ENCODE measurements at regions not wholly inside any gene's neighbourhood (a gene's known extent, or its start where the extent isn't known, plus 50 kb on each side); places are given as distances from the start of the nearest gene placed in this dataset.

GRCh38 chr2:163419000-163419830 lies 316.6 kb downstream of the FIGN start:
- TF ChIP-seq EZH2phosphoT487 (IDR thresholded peaks at IDR 0.05; ENCODE audit: borderline replicate concordance, low read length), result no peak
- no peak for TF ChIP-seq EZH2 (IDR thresholded peaks at IDR 0.05; ENCODE audit: low read length, unreplicated experiment)
- TF ChIP-seq CTCF (conservative IDR thresholded peaks at IDR 0.05; ENCODE audit: low read depth, low read length), result no peak
- Histone ChIP-seq H3K9me3 (ENCODE audit: low read length) (no peaks in the 10 kb centered on the region), H3K36me3 (ENCODE audit: low read depth, low read length) (no peaks in the 10 kb centered on the region), H3K4me1 (ENCODE audit: insufficient read depth, low read length) (no peaks in the 10 kb centered on the region), H3K79me2 (ENCODE audit: low read length) (no peaks in the 10 kb centered on the region), H3K4me2 (ENCODE audit: low read length) (no peak overlapping the region), H3K27ac (ENCODE audit: low read length) (no peak overlapping the region), H3K27me3 (ENCODE audit: low read length) (peaks cover 32% of the 10 kb centered on the region; the same call in 1 of the 2 replicates), H2AFZ (ENCODE audit: low read length) (no peak overlapping the region), H3K9me2 (replicated peaks; ENCODE audit: low read length) (no peaks in the 10 kb centered on the region), H3F3A (ENCODE audit: low read length, unreplicated experiment) (no peaks in the 10 kb centered on the region), H3K4me3 (ENCODE audit: low read length) (no peak overlapping the region), H4K20me1 (ENCODE audit: low read length) (no peaks in the 10 kb centered on the region), H3K9ac (ENCODE audit: low read length) (no peak overlapping the region)
- no TSS peak for BruUV-seq (replicated peaks)
- DNase-seq (no peak), ATAC-seq (no peak)
- intact Hi-C loops (cut with micrococcal nuclease), result no loop called here
- POLR2A ChIA-PET (ENCODE audit: unreplicated experiment), result no interaction called here
- CTCF ChIA-PET, result no interaction called here

GRCh38 chr2:163417596-163418337 lies 318.0 kb downstream of the FIGN start:
- no TSS peak for BruUV-seq (replicated peaks)
- H3K9ac ChIP-seq (ENCODE audit: low read length), result no peak overlapping the region
- peaks cover 44% of the 10 kb centered on the region; the same call in 1 of the 2 replicates for H3K27me3 ChIP-seq (ENCODE audit: low read length)
- no peak for DNase-seq
- no peak overlapping the region for H2AFZ ChIP-seq (ENCODE audit: low read length)
- no peak overlapping the region for H3K27ac ChIP-seq (ENCODE audit: low read length)
- H4K20me1 ChIP-seq (ENCODE audit: low read length), result no peaks in the 10 kb centered on the region
- ChIA-PET CTCF (no interaction called here), POLR2A (ENCODE audit: unreplicated experiment) (no interaction called here)
- no peaks in the 10 kb centered on the region for H3K36me3 ChIP-seq (ENCODE audit: low read depth, low read length)
- TF ChIP-seq CTCF (conservative IDR thresholded peaks at IDR 0.05; ENCODE audit: low read depth, low read length), result no peak
- TF ChIP-seq EZH2 (IDR thresholded peaks at IDR 0.05; ENCODE audit: low read length, unreplicated experiment), result no peak
- no peak for TF ChIP-seq EZH2phosphoT487 (IDR thresholded peaks at IDR 0.05; ENCODE audit: borderline replicate concordance, low read length)
- H3K4me1 ChIP-seq (ENCODE audit: insufficient read depth, low read length), result no peaks in the 10 kb centered on the region
- ATAC-seq, result no peak
- no peaks in the 10 kb centered on the region for H3K79me2 ChIP-seq (ENCODE audit: low read length)
- H3K4me2 ChIP-seq (ENCODE audit: low read length), result no peak overlapping the region
- H3F3A ChIP-seq (ENCODE audit: low read length, unreplicated experiment), result no peaks in the 10 kb centered on the region
- no peak overlapping the region for H3K4me3 ChIP-seq (ENCODE audit: low read length)
- intact Hi-C loops (cut with micrococcal nuclease), result no loop called here
- H3K9me2 ChIP-seq (replicated peaks; ENCODE audit: low read length), result no peaks in the 10 kb centered on the region
- H3K9me3 ChIP-seq (ENCODE audit: low read length), result no peaks in the 10 kb centered on the region

GRCh38 chr2:163414121-163414520 lies 321.7 kb downstream of the FIGN start:
- no peak for TF ChIP-seq EZH2phosphoT487 (IDR thresholded peaks at IDR 0.05; ENCODE audit: borderline replicate concordance, low read length)
- no peak for TF ChIP-seq EZH2 (IDR thresholded peaks at IDR 0.05; ENCODE audit: low read length, unreplicated experiment)
- TF ChIP-seq CTCF (conservative IDR thresholded peaks at IDR 0.05; ENCODE audit: low read depth, low read length), result no peak

More at GRCh38 chr2:163414121-163414520, 321.7 kb downstream of the FIGN start:
- BruUV-seq (replicated peaks), result no TSS peak
- no peak for ATAC-seq
- POLR2A ChIA-PET (ENCODE audit: unreplicated experiment), result no interaction called here
- Histone ChIP-seq H3K27me3 (ENCODE audit: low read length) (peaks cover 34% of the 10 kb centered on the region; the same call in 1 of the 2 replicates), H3K4me3 (ENCODE audit: low read length) (no peak overlapping the region), H3K9me3 (ENCODE audit: low read length) (no peaks in the 10 kb centered on the region), H3K4me2 (ENCODE audit: low read length) (no peak overlapping the region), H3K4me1 (ENCODE audit: insufficient read depth, low read length) (no peaks in the 10 kb centered on the region), H3K27ac (ENCODE audit: low read length) (no peak overlapping the region), H3K36me3 (ENCODE audit: low read depth, low read length) (no peaks in the 10 kb centered on the region), H3K79me2 (ENCODE audit: low read length) (no peaks in the 10 kb centered on the region), H3K9me2 (replicated peaks; ENCODE audit: low read length) (no peaks in the 10 kb centered on the region), H3F3A (ENCODE audit: low read length, unreplicated experiment) (no peaks in the 10 kb centered on the region), H2AFZ (ENCODE audit: low read length) (no peak overlapping the region), H3K9ac (ENCODE audit: low read length) (no peak overlapping the region), H4K20me1 (ENCODE audit: low read length) (no peaks in the 10 kb centered on the region)
- CTCF ChIA-PET, result no interaction called here
- DNase-seq, result no peak
- intact Hi-C loops (cut with micrococcal nuclease), result no loop called here

Data from PC-3 (cell line).